Activated CD4-positive, alpha-beta T cell treated with anti-CD3 and anti-CD28 coated beads, Interleukin-2, amount 50 U/mL, for 48 hours (primary cell): ENCODE measurements at regions not wholly inside any gene's neighbourhood (a gene's known extent, or its start where the extent isn't known, plus 50 kb on each side); places are given as distances from the start of the nearest gene placed in this dataset.

ENCODE experiments used
- DNase-seq, 2 experiments: peaks; one replicate each; pipeline ENCODE4 v3.0.0-alpha.2; 2020

DNA sequence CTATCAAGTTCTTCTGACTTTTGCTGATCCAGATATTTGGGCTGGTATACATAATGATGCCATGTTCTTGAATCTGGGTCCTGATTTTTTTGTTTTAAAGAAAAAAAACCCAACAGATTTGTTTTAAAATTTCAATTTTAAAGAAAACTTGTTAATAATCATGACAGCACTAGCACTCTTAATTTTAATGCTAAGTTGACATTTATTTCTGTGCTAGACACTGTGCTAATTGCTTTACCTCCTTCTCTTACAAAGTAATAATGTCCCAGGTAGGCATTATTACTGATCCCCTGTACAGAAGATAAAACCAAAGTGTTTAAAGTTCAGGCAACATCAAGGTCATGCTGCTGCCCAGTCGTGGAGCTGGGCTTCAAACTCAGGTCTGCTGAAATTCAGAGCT, 101.9 kb downstream of the ZNF608 start:
- DNase-seq, result no peak

DNA sequence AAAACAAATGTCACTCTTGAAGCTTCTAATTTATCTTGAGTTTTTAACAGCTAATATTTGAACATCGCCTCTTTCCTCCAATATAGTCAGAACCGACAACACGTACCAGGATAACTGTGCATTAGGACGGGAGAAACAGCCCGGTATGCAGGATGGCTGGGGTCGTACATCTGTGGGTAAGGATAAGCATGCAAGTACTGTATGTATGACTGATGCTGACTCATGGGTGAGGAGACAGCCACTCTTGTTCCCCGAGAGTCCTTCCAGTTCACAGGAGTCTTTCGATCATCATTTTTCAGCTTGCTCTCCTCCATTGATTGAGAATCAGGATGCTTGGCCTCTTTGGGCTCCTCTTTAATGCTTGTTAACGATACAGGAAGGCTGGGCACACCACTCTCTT, 102.3 kb downstream of the ZNF608 start:
- no peak for DNase-seq

DNA sequence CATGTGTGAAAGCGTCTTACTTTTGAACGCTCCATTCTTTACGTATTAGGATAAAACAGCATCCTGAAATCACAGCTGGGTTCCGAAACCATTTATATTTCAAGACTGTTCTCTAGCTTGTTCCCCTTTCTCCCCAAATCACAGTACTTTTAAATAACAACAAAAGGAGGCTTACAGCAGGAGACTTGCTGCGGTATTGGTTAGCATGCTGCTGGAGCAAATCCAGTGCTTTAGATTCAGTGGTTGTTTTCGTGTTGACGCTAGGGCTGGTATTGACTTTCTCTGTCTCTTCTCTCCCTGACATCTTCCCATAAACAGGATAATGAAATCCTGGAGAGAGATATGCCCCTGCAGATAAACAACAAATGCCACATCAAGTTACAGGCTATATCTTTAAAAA, 103.1 kb downstream of the ZNF608 start:
- DNase-seq, result no peak

DNA sequence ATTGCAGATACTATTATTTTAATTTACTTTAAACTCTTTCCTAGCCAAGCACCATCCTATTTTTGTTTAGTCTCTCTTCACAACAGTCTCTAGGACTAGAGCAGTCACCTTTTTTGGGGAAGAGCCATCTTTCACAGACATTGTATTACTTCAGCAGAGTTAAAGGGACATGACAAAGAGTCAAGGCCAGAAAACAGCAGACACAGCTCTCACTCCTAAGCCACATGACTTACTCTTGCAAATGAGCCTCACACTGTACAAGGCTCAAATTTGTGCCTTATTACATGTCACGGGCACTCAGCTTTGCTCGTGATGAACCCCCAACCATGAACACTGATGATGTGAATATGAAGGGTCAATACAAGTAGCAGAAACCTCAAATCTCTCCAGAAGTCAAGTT, 104.3 kb downstream of the ZNF608 start:
- no peak for DNase-seq

DNA sequence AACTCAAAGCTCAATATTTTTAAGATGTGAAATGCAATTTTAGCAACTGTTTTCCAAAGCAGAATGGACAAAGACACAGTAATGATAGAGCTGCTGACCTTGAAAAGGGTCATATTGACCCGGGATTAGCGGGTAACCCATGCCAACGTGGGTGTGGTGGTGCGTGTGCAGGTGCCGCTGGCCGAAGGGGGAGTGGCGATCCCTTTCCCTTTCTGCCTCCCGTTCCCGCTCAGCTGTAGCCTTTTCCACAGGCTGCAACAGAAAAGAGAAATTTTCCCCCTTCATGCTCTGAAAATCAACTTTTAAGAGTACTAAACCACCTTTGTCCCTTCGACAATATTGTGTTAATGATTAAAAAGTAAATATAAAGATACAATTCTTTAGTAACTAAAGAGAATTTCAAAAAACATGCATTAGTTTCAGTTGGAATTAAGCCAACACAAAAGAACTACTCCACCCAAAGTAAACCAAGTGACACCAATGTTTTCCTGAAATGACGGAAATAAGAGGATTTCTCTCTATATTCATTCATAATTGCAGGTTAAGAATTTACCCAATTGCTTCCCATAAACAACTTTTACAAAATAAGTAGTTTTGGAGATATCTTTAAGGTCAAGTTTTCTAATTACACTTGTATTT, 105.2 kb downstream of the ZNF608 start:
- no peak for DNase-seq

DNA sequence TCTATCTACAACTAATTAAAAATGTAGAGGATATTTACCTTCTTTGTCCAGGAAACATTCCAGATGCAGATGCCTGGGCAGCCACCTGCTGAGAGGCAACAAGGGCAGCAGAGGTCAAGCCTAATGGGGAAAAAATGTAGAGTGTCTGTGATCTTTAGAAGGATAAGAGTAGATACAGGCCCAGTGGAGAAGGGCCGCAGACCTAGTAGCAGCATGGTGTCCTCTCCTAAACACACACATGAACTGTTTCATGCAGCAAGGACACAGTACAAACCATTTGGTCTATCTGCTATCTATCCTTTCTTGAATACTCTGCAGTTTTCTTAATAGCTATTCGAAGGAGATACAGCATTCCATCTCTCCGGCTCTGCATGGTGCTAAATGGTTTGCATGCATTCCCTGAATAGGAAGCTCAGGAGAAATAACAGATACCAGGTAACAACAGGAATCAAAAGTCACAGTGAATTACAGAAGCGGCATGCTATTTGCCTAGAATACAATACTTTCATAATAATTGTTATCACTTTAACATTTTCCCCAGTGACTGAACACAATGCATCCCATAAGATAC, 107.3 kb downstream of the ZNF608 start:
- no peak for DNase-seq

DNA sequence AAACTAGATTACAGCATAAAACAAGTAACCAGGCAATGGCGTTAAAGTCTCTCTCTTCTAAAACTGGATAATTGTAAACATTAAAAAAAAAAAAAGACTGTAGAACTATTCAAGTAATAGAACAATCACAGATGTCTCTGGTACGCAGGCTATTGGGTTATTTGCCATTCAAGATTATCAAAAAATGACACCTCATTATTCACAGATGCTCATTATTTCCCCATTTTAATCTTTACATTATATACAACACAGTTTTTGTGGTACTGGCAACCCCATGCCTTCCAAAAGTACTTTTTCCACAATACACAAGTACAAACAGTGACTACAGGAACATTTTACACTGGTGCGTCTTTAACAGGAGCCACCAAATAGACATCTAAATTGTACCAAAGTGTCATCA, 109.4 kb downstream of the ZNF608 start:
- DNase-seq, result no peak

DNA sequence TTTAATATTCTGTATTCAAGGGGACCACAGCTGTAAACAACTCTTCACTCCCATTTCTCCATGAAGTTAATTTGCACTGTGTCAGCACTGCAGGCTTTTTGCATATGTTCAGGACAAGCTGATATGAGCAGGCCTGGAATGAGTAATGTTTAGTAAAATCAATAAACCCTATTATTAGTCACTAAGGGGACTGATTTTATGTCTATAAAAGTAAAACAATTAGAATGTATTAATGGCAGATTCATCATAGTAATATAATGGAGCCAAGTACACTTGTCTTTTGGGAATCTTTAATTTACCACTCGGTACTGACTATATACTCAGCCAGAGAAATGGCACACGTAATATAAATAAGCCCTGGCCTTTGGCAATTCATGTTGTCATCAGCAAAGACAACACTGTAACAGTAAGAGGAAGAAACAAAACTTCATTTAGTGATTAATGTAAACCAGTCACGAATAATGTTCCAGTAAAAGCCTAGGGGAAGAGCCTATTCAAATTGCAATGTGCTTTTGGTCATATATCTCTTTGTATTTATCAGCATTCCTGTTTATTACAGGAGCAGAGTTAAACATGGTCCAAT, 111.6 kb downstream of the ZNF608 start:
- no peak for DNase-seq

DNA sequence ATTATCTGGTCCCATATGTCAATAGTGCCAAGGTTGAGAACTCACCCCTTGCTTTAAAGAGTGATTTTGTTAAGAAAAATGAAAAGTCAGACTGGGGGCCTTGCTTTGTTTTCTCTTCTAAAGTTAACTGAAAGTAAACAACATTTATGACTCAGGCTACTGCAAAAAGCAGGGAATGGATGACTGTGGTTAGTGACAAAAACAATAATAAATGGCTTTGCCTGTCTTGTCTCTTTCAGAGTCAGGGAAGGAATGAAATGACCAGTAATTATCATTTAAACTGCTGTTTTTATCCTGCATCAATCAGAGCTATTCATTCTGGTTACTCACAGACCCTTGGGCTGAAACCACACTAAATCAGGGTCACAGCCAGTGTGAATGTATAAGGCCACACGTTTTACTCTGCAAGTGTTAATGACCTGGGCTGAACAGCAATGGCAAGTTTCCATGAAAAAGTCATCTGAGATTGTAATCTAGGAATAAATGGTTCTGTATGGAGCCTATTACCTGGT, 112.2 kb downstream of the ZNF608 start:
- no peak for DNase-seq

DNA sequence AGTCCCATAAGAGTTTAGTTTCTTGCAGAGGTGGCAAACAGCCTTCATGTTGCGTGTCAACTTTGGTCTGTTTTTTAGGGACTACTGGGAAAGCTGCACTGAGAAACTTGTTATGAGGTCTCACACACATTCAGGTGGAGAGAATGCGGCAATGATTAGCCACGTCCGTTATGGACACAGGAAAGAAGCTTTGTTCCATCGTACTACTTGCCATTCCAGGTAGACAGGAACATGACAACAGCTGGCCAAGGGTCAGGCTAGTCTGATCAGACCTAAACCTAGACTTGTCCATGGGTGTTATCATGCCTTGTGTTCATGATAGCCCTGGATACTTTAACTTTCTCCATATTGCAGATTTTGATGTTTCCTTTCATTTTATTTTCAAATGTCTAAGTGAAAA, 113.2 kb downstream of the ZNF608 start:
- no peak for DNase-seq

DNA sequence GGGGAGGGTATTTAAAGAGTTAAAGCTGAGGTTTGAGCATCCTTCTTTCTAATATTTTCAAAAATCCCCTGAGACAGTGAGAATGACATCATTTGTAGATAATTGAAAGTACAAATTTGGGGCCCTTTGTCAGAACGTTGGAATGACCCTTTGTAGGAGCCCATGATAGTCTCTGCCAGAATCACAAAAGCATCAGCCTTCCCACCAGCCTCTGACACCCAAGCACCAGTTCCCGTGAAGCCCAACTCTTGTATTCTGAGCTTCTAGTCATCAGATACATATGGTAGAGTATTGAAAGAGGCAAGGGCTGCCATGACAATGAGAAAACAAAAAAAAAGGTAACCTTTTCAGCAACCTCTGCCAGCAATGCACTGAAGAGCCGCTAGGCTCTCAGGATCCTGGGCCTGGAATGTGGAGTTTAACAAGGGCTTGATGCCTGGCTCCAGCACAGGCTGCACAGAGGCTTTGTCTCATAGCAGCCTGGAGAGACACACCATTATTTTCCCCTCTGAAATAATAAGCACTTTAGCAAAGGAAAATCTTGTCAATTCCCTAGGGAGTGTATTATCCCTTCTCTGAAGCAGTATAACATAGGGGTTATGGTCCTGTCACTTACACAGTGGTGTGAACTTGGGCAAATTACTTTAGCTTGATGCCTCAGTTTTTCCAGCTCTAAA, 114.4 kb downstream of the ZNF608 start:
- DNase-seq, result no peak

DNA sequence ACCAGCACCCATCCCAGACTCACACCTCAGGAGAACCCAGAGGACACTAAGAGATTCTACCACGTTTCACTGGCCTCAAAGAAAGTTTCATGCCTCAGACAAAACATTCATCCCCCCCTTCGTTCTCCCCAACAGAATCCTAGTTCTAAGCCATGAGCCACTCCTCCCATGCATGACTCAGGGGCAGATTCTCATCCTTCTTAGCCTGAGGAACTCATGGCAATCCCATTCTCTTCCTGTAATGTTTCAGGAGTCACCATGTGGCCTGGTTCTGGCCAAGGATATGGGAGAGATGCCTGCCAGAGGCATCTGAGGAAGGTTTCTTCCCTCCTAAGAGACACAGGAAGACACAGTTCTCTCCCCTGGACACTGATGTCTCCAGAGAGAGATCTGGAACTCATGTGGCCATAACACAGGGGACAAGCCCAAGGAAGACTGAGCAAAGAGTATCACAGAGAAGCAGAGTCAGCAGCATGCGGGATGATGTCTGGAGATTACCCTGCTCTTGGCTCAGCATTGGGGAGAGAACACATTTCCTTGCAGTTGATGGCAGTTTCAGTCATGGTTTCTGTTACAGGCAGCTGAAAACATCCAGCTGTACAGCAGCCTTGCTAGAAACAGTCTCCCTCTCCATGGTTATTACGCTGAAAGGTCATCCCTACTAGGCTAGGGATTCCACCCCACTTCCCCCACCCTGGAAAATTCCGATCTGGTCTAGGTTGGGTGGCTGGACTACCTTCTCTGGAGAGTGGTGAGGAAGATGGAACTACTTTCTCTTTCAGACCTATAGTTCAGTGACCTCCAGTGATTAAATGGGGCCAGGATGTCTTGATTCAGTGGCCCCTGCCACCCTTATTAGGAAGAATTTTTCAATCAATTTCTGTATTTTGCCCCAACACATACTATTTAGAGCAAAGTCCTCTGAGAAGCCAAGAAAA, 115.4 kb downstream of the ZNF608 start:
- no peak for DNase-seq

DNA sequence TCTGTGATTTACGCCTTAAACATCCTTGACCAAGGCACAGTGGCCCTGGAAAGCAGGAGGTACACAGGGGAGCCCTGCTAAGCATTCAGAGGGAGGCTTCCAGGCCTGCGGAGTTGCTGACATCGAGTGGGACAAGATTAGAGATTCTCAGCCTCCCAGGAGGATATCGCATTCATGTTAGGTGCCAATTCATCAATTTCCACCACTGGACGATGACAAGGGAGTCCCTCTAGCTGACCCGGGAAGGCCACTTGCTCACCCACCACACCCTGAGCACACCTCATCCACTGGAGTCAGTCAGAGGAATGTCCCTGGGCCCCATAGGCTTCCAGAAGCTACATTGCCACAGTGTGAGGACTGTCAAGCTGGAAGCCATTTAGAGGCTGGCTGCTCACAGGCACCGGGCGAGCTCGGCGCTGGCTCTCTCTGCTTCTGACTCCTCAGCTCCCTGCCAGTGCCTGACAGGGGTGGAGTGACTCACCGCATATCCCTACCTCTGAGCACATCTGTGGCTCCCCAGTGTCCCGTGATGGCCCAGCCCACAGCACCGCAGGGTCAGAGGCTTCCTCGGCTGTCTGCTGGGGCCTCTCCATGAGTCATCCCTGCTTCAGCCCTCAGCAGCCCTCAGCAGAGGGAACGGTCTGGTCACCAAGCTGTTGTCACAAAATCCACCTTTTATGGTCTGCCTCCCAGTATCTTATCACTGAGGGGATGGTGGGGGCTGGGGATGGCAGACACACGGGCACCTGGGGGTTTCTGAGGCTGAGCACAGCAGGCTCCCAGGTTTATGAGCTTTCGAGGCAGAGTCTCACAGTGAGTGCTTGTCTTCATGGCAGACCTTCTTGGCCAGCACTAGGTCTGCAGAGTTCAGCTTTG, 117.5 kb downstream of the ZNF608 start:
- no peak for DNase-seq

DNA sequence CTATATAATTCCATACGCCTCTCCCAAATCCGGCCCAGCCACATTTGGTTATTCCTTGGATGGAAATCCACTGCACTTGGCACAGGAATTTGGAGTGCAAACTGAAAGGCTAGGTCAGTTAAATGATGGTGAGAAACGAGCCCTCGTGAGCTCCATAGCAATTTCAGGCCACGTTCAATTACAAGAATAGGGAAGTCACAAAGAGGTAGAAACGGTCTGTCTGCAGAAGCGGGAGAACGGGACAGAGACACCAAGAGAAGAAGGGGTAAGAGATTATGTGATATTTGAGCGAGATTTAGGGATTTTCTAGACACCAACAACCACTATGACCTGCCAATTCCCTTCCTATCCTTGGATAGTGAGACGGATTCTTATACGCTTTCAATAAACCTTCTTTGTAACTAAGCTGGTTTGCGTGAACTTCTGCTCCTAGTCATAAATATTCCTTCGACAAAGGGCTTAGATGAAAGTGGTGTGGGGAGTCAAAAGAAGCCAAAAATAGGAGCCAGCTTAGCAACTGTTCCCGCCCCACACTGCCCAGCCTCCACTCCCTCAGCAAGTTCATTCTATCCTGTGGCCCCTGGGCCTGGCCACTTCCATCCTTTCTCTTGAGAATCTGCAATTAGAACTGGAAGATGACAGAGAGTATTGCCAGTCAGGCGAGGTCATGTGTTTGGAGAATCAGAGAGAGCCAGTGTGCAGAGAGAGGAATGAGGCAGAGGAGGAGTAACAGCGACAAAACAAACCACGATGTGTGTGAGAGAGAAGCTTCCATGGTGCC, 118.4 kb downstream of the ZNF608 start:
- DNase-seq, result no peak

DNA sequence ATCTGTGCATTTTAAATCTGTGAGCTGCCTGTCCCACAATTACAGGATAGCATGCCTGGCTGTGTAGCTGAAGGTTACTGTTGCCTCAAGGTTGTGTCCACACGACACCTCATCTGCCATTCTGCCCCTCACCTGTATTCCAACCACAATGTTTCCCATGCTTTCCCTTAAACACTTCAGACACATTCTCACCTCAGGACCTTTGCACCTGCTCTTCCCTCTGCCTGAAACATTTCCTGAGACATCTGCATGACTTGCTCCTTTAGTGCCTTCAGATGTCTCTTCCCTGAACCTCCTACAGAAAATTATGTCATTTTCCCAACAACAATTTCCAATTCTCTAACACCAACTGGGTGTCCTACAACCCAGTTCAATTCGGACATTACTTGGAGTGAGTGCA, 120.4 kb downstream of the ZNF608 start:
- DNase-seq, result no peak

DNA sequence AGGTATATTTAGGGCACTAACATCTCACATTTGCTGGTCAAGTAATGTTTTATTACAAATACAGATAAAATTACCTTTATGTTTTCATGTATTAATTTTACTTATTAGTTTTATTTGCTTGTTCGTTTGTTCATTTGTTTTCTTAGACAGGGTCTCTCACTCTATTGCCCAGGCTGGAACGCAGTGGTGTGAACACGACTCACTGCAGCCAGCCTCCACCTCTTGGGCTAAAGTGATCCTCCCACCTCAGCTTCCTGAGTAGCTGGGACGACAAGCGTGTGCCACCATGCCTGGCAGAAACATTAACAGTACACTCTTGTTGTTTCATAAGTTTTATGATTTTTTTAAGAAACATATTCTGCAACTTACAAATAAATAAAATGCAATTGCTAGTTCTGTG, 123.2 kb downstream of the ZNF608 start:
- no peak for DNase-seq

DNA sequence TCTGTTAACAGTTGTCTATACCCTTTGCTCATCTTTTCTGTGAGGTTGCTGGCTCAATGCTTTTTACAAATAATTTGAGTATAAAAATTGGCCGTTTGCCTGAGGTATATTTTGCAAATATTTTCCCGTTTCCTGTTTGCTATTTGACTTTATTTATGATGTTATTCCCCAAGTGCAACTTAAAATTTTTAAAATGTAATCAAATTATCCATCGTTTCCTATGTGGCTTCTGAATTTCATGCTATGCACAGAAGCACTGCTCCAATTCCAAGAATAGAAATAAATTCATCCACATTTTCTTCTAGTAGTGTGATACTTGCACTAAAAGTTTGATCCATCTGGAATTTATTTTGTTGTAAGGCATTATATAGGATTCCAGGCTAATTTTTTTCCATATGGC, 123.6 kb downstream of the ZNF608 start:
- no peak for DNase-seq

DNA sequence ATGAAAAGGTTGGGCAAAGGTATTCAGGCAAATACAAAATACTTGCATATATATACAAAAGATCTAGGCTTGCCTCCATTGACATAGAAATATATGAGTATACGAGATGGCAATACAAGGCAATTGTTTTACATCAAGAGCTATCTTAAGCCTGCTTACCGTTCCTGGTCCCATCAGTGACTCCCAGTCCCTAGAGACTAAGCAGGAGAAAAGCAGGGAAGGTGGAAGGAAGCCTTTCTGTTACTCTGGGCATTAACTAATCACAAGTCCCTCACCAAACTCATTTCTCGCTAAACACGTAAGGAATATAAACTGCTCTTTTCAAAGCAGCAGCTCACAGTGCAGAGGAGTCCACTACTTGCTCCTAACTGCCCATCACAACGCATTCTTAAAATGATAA, 125.2 kb downstream of the ZNF608 start:
- DNase-seq, result no peak

DNA sequence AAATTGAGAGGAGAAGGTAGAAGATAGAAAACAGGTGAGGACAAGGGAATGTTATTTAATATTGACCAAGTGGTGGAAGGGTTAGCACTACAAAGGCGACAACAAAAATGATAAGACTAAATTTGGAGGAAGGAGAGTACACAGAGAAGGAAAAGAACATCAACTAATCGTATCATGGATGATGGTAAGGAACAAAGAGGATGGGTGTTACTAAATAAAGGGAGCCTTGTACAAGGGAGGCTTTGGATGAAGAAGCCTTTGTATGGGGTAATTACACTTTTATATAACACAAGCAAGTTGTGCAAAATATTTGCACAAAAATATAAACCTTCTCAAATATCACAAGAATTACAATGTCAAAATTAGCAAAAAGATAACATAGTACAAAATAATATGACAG, 125.7 kb downstream of the ZNF608 start:
- DNase-seq, result no peak

DNA sequence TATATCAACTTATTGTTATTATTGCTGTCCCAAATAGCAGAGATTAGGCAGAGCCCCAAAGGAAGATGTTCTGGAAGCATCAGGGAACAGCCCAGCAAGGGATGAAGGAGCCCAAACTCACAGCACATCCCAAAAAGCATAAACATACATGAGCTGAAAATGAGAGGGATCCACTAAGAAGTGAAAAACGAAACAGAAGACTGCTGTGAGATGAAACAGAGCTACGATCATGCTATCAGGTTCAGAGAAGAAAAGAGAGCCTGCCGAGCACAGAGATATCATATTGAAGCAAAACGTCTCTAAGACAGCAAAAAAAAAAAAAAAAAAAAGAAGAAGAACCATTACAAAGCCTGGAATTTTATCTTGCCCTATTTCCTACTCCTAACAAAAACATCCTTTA, 127.3 kb downstream of the ZNF608 start:
- no peak for DNase-seq

DNA sequence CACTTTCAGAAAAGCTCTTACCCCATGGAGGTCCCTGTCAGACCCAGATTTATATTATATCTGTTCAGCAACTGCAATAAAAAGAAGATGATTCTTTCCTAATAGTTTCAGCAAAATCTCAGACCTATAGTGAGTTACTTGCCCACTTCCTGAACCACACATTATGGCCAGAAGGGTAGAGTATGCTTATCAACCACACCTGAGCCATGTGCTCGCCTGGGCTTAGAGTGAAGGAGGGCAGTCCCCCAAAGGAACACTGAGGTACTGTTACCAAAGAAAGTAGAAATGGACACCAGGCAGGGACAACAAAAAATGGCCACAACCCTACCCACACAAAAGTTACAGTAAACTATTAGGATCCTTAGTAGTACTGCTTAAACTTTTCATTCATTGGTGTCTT, 128.7 kb downstream of the ZNF608 start:
- DNase-seq, result no peak
